Skeletal muscle tissue (tissue), 3 donors: ENCODE measurements at regions not wholly inside any gene's neighbourhood (a gene's known extent, or its start where the extent isn't known, plus 50 kb on each side); places are given as distances from the start of the nearest gene placed in this dataset.
"Not testable (repeated sequence)": the region's sequence is repeated elsewhere in the genome, so short reads cannot be mapped to it uniquely, and the experiment has no call there.

ENCODE experiments used
- H3K27ac ChIP-seq: one replicate; pipeline ENCODE4 v1.7.0; 2013; ENCODE audit warnings: mild to moderate bottlenecking, low read depth, low read length, inconsistent platforms
- H3K27me3 ChIP-seq, 3 donors: one replicate each; pipeline ENCODE4 v1.7.0; 2013; ENCODE audit warnings: low read length in 3 of 3; ENCODE audit not compliant: control insufficient read depth in 3 of 3, insufficient read depth in 3 of 3
- H3K36me3 ChIP-seq, 3 donors: one replicate each; pipeline ENCODE4 v1.7.0; 2013; ENCODE audit warnings: low read length in 3 of 3; ENCODE audit not compliant: control insufficient read depth in 3 of 3, insufficient read depth in 3 of 3
- H3K4me1 ChIP-seq, 3 donors: one replicate each; pipeline ENCODE4 v1.7.0; 2013; ENCODE audit warnings: low read length in 3 of 3, mild to moderate bottlenecking in 3 of 3; ENCODE audit not compliant: control insufficient read depth in 3 of 3, insufficient read depth in 3 of 3
- H3K4me3 ChIP-seq, 3 donors: one replicate each; pipeline ENCODE4 v1.7.0; 2013; ENCODE audit warnings: low read length in 3 of 3
- H3K9ac ChIP-seq, 3 donors: one replicate each; pipeline ENCODE4 v1.7.0; 2013; ENCODE audit warnings: low read length in 3 of 3, mild to moderate bottlenecking in 3 of 3, moderate library complexity in 2 of 3, low read depth in 1 of 3
- H3K9me3 ChIP-seq, 3 donors: one replicate each; pipeline ENCODE4 v1.7.0; 2013; ENCODE audit warnings: low read length in 3 of 3; ENCODE audit not compliant: control insufficient read depth in 3 of 3
- donor health status: Osteomylitis.

GRCh38 chr1:221594576-221594975 is 147.3 kb downstream of the DUSP10 start:
- H3K27ac ChIP-seq = no peak overlapping the region
- H3K9me3 ChIP-seq = no peaks in the 10 kb centered on the region
- no peaks in the 10 kb centered on the region for H3K4me1 ChIP-seq
- H3K36me3 ChIP-seq = no peaks in the 10 kb centered on the region
- no peak overlapping the region for H3K4me3 ChIP-seq
- no peaks in the 10 kb centered on the region for H3K27me3 ChIP-seq
- H3K9ac ChIP-seq = no peak overlapping the region

- Histone ChIP-seq H3K9ac (no peak overlapping the region), H3K9me3 (no peaks in the 10 kb centered on the region), H3K4me3 (no peak overlapping the region), H3K4me1 (no peaks in the 10 kb centered on the region), H3K27me3 (no peaks in the 10 kb centered on the region), H3K27ac (no peak overlapping the region), H3K36me3 (no peaks in the 10 kb centered on the region)
Measured at GRCh38 chr1:221598122-221598521, 143.8 kb downstream of the DUSP10 start.

GRCh38 chr1:221601166-221601565 is 140.7 kb downstream of the DUSP10 start:
- Histone ChIP-seq H3K9me3 (no peaks in the 10 kb centered on the region), H3K27me3 (no peaks in the 10 kb centered on the region), H3K36me3 (no peaks in the 10 kb centered on the region), H3K27ac (no peak overlapping the region), H3K4me3 (no peak overlapping the region), H3K9ac (no peak overlapping the region), H3K4me1 (no peaks in the 10 kb centered on the region)

- H3K27ac ChIP-seq = no peak overlapping the region
- H3K27me3 ChIP-seq = no peaks in the 10 kb centered on the region
- no peaks in the 10 kb centered on the region for H3K4me1 ChIP-seq
- H3K4me3 ChIP-seq = no peak overlapping the region
- H3K36me3 ChIP-seq = no peaks in the 10 kb centered on the region
- no peaks in the 10 kb centered on the region for H3K9me3 ChIP-seq
- no peak overlapping the region for H3K9ac ChIP-seq
Measured at GRCh38 chr1:221602830-221603229, 139.1 kb downstream of the DUSP10 start.

GRCh38 chr1:221604390-221604789 is 137.5 kb downstream of the DUSP10 start:
- H3K27me3 ChIP-seq, H3K36me3 ChIP-seq, H3K4me3 ChIP-seq, H3K27ac ChIP-seq, H3K4me1 ChIP-seq, H3K9me3 ChIP-seq, H3K9ac ChIP-seq: not testable (repeated sequence)

GRCh38 chr1:221604948-221605347 is 136.9 kb downstream of the DUSP10 start:
- Histone ChIP-seq H3K4me3 (no peak overlapping the region), H3K4me1 (no peaks in the 10 kb centered on the region), H3K27ac (no peak overlapping the region), H3K9me3 (no peaks in the 10 kb centered on the region), H3K9ac (no peak overlapping the region), H3K36me3 (no peaks in the 10 kb centered on the region), H3K27me3 (no peaks in the 10 kb centered on the region)

- no peak overlapping the region for H3K9ac ChIP-seq
- no peaks in the 10 kb centered on the region for H3K36me3 ChIP-seq
- H3K4me3 ChIP-seq = no peak overlapping the region
- H3K9me3 ChIP-seq = no peaks in the 10 kb centered on the region
- no peak overlapping the region for H3K27ac ChIP-seq
- no peaks in the 10 kb centered on the region for H3K4me1 ChIP-seq
- no peaks in the 10 kb centered on the region for H3K27me3 ChIP-seq
Measured at GRCh38 chr1:221605569-221605968, 136.3 kb downstream of the DUSP10 start.

GRCh38 chr1:221606256-221606655 is 135.6 kb downstream of the DUSP10 start:
- Histone ChIP-seq H3K27me3 (no peaks in the 10 kb centered on the region), H3K36me3 (no peaks in the 10 kb centered on the region)

GRCh38 chr1:221608835-221609320 is 133.0 kb downstream of the DUSP10 start:
- Histone ChIP-seq H3K4me3 (no peak overlapping the region), H3K9ac (no peak overlapping the region), H3K27me3 (no peaks in the 10 kb centered on the region), H3K9me3 (no peaks in the 10 kb centered on the region), H3K27ac (no peak overlapping the region), H3K4me1 (peaks cover 6 to 10% (median 7%) of the 10 kb centered on the region in 3 donors), H3K36me3 (no peaks in the 10 kb centered on the region)

More at GRCh38 chr1:221606256-221606655, 135.6 kb downstream of the DUSP10 start:
- no peak overlapping the region for H3K9ac ChIP-seq
- no peak overlapping the region for H3K4me3 ChIP-seq
- no peak overlapping the region for H3K27ac ChIP-seq
- H3K4me1 ChIP-seq = no peaks in the 10 kb centered on the region
- H3K9me3 ChIP-seq = no peaks in the 10 kb centered on the region

- Histone ChIP-seq H3K27ac (peak overlapping the region; percentile 74), H3K4me3 (no peak overlapping the region), H3K9ac (no peak overlapping the region), H3K36me3 (no peaks in the 10 kb centered on the region), H3K27me3 (no peaks in the 10 kb centered on the region), H3K4me1 (peaks cover 6 to 10% (median 7%) of the 10 kb centered on the region in 3 donors), H3K9me3 (no peaks in the 10 kb centered on the region)
Measured at GRCh38 chr1:221611656-221612046, 130.2 kb downstream of the DUSP10 start.
